Fibroblast of lung (primary cell): ENCODE measurements at regions not wholly inside any gene's neighbourhood (a gene's known extent, or its start where the extent isn't known, plus 50 kb on each side); places are given as distances from the start of the nearest gene placed in this dataset.

Experiments used
- DNase-seq, 2 donors: peaks; one replicate each; pipeline versions ENCODE4 v3.0.0 to v3.0.0-alpha.2; 2010; ENCODE audit warnings: low read depth in 2 of 2
- H2AFZ ChIP-seq: 2 replicates; pipeline ENCODE4 v1.5.1; 2012; ENCODE audit warnings: low read length, control low read depth, inconsistent platforms
- H3K27ac ChIP-seq: 2 replicates; pipeline ENCODE4 v1.5.1; 2011; ENCODE audit warnings: low read length, control low read depth; ENCODE audit not compliant: insufficient read depth
- H3K27me3 ChIP-seq: 2 replicates; pipeline ENCODE4 v1.5.1; 2011; ENCODE audit warnings: mild to moderate bottlenecking, low read length; ENCODE audit not compliant: control insufficient read depth, insufficient read depth
- H3K36me3 ChIP-seq: 2 replicates; pipeline ENCODE4 v1.5.1; 2011; ENCODE audit warnings: low read length; ENCODE audit not compliant: control insufficient read depth, insufficient read depth
- H3K4me1 ChIP-seq: 2 replicates; pipeline ENCODE4 v1.5.1; 2011; ENCODE audit warnings: low read length; ENCODE audit not compliant: control insufficient read depth, insufficient read depth; ENCODE audit errors: extremely low read depth
- H3K4me2 ChIP-seq: 2 replicates; pipeline ENCODE4 v1.5.1; 2011; ENCODE audit warnings: low read length, control low read depth; ENCODE audit not compliant: insufficient read depth; ENCODE audit errors: extremely low read depth
- H3K4me3 ChIP-seq, 4 experiments: fragments of 200-600 bp in 1 of 4; sonication (generic) in 1 of 4; replicated peaks in 1 of 4; 2 replicates each; pipeline ENCODE4 v1.5.1; 2011 to 2016; ENCODE audit warnings: low read length in 4 of 4, low read depth in 3 of 4, mild to moderate bottlenecking in 3 of 4, control low read depth in 2 of 4, inconsistent platforms in 1 of 4, mixed read lengths in 1 of 4; ENCODE audit not compliant: insufficient read depth in 1 of 4; ENCODE audit errors: control extremely low read depth in 1 of 4
- H3K79me2 ChIP-seq: 2 replicates; pipeline ENCODE4 v1.5.1; 2012; ENCODE audit warnings: mild to moderate bottlenecking, low read length, inconsistent platforms; ENCODE audit not compliant: control insufficient read depth, insufficient read depth
- H3K9ac ChIP-seq: 2 replicates; pipeline ENCODE4 v1.5.1; 2011; ENCODE audit warnings: mild to moderate bottlenecking, low read length, control low read depth; ENCODE audit not compliant: insufficient read depth
- H3K9me3 ChIP-seq: 2 replicates; pipeline ENCODE4 v1.5.1; 2012; ENCODE audit warnings: low read depth, low read length; ENCODE audit not compliant: control insufficient read depth, insufficient read depth
- H4K20me1 ChIP-seq: 2 replicates; pipeline ENCODE4 v1.5.1; 2011; ENCODE audit warnings: low read length; ENCODE audit not compliant: control insufficient read depth, insufficient read depth; ENCODE audit errors: extremely low read depth
- EZH2 ChIP-seq: IDR thresholded peaks from 2 replicates; pipeline ENCODE4 v1.5.1; 2012; ENCODE audit warnings: low read length, control low read depth, mild to moderate bottlenecking; ENCODE audit errors: missing control alignments
- TF ChIP-seq, protein P1 (sequence below), 2 donors: IDR thresholded peaks in 1 of 2; conservative IDR thresholded peaks in 1 of 2; 1 replicate in 1 of 2; 2 replicates in 1 of 2; pipeline ENCODE4 v1.5.1; 2011 to 2012; ENCODE audit warnings: low read length in 2 of 2, control low read depth in 1 of 2, inconsistent platforms in 1 of 2, low read depth in 1 of 2, mild to moderate bottlenecking in 1 of 2

DNA sequence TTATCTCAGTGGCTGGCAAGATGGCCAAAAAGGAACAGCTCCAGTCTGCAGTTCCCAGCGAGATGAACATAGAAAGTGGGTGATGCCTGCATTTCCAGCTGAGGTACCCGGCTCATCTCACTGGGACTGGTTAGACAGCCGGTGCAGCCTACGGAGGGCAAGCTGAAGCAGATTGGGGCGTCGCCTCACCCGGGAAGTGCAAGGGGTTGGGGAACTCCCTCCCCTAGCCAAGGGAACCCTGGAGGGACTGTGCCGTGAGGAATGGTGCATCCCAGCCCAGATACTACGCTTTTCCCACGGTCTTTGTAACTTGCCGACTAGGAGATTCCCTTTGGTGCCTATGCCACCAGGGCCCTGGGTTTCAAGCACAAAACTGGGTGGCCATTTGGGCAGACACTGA is 324.7 kb downstream of the GJA1 start:
- Histone ChIP-seq H3K27me3 (no peaks in the 10 kb centered on the region), H3K9ac (no peak overlapping the region), H3K4me2 (no peak overlapping the region), H3K9me3 (no peaks in the 10 kb centered on the region), H3K36me3 (no peaks in the 10 kb centered on the region), H3K4me1 (no peaks in the 10 kb centered on the region), H4K20me1 (no peaks in the 10 kb centered on the region), H3K79me2 (no peaks in the 10 kb centered on the region), H3K4me3 (no peak overlapping the region), H2AFZ (no peak overlapping the region), H3K27ac (no peak overlapping the region)
- no peak for TF ChIP-seq EZH2
- TF ChIP-seq, protein P1, sequence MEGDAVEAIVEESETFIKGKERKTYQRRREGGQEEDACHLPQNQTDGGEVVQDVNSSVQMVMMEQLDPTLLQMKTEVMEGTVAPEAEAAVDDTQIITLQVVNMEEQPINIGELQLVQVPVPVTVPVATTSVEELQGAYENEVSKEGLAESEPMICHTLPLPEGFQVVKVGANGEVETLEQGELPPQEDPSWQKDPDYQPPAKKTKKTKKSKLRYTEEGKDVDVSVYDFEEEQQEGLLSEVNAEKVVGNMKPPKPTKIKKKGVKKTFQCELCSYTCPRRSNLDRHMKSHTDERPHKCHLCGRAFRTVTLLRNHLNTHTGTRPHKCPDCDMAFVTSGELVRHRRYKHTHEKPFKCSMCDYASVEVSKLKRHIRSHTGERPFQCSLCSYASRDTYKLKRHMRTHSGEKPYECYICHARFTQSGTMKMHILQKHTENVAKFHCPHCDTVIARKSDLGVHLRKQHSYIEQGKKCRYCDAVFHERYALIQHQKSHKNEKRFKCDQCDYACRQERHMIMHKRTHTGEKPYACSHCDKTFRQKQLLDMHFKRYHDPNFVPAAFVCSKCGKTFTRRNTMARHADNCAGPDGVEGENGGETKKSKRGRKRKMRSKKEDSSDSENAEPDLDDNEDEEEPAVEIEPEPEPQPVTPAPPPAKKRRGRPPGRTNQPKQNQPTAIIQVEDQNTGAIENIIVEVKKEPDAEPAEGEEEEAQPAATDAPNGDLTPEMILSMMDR (conservative IDR thresholded peaks at IDR 0.05 in 1 of 2, IDR thresholded peaks at IDR 0.05 in 1 of 2; ENCODE audit: low read depth in 1 of 2, low read length in 2 of 2) = no peak
- DNase-seq = no peak

DNA sequence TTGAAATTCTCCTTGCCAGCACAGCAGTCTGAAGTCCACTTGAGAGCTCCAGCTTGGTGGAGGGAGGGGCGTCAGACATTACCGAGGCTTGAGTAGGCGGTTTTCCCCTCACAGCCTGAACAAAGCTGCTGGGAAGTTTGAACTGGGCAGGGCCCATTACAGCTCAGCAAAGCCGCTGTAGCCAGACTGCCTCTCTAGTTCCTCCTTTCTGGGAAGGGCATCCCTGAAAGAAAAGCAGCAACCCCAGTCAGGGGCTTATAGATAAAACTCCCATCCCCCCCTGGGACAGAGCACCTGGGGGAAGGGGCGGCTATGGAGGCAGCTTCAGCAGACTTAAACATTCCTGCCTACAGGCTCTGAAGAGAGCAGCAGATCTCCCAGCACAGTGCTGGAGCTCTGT is 325.3 kb downstream of the GJA1 start:
- H3K36me3 ChIP-seq = no peaks in the 10 kb centered on the region
- H3K27ac ChIP-seq = no peak overlapping the region

DNA sequence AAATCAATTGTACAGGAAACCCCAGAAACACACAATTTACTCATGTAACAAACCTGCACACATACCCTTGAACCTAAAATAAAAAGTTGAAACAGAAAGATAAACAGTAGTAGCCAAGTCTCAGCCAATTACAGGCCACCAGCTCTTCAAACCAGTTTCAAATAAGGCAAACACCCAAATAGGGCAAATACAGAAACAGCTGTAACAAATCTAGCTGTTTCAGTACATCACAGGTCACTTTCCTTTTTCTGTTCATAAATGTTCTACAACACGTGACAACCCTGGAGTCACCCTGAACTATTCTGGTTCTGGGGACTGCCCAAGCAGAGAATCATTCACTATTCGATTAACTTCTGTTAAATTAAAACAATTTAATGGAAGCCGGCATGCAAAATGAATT is 329.0 kb downstream of the GJA1 start:
- no peaks in the 10 kb centered on the region for H3K4me1 ChIP-seq
- no peaks in the 10 kb centered on the region for H3K79me2 ChIP-seq
- no peak overlapping the region for H3K9ac ChIP-seq
- H3K9me3 ChIP-seq = no peaks in the 10 kb centered on the region
- H3K27me3 ChIP-seq = no peaks in the 10 kb centered on the region
- no peaks in the 10 kb centered on the region for H4K20me1 ChIP-seq
- H3K4me3 ChIP-seq = no peak overlapping the region
- DNase-seq = no peak
- H3K36me3 ChIP-seq = no peaks in the 10 kb centered on the region
- no peak overlapping the region for H3K27ac ChIP-seq
- H2AFZ ChIP-seq = no peak overlapping the region
- no peak for TF ChIP-seq EZH2
- TF ChIP-seq, protein P1 (conservative IDR thresholded peaks at IDR 0.05 in 1 of 2, IDR thresholded peaks at IDR 0.05 in 1 of 2; ENCODE audit: low read depth in 1 of 2, low read length in 2 of 2) = no peak
- H3K4me2 ChIP-seq = no peak overlapping the region

More for the DNA sequence above, 325.3 kb downstream of the GJA1 start:
- H3K4me3 ChIP-seq = no peak overlapping the region
- DNase-seq = no peak
- no peaks in the 10 kb centered on the region for H4K20me1 ChIP-seq
- H3K4me2 ChIP-seq = no peak overlapping the region
- no peak overlapping the region for H2AFZ ChIP-seq
- H3K4me1 ChIP-seq = no peaks in the 10 kb centered on the region
- no peak overlapping the region for H3K9ac ChIP-seq
- H3K9me3 ChIP-seq = no peaks in the 10 kb centered on the region
- TF ChIP-seq EZH2 = no peak
- TF ChIP-seq, protein P1 (conservative IDR thresholded peaks at IDR 0.05 in 1 of 2, IDR thresholded peaks at IDR 0.05 in 1 of 2; ENCODE audit: low read depth in 1 of 2, low read length in 2 of 2) = no peak
- no peaks in the 10 kb centered on the region for H3K79me2 ChIP-seq
- H3K27me3 ChIP-seq = no peaks in the 10 kb centered on the region
